ENCODE measurements at regions not wholly inside any gene's neighbourhood (a gene's known extent, or its start where the extent isn't known, plus 50 kb on each side); places are given as distances from the start of the nearest gene placed in this dataset.
"Not testable (repeated sequence)": the region's sequence is repeated elsewhere in the genome, so short reads cannot be mapped to it uniquely, and the experiment has no call there.

GRCh38 chr3:56926243-56926946 lies 124.6 kb upstream of the ARHGEF3 start:
- no peak for DNase-seq (ENCODE audit: low read depth, low spot score)

GRCh38 chr3:56924700-56925099 lies 123.0 kb upstream of the ARHGEF3 start:
- not testable (repeated sequence) for DNase-seq (ENCODE audit: low read depth, low spot score)

- DNase-seq (ENCODE audit: low read depth, low spot score) = no peak
Measured at GRCh38 chr3:56923526-56924224, 121.9 kb upstream of the ARHGEF3 start.

- no peak for DNase-seq (ENCODE audit: low read depth, low spot score)
Measured at GRCh38 chr3:56921573-56922453, 120.1 kb upstream of the ARHGEF3 start.

- DNase-seq (ENCODE audit: low read depth, low spot score) = no peak
Measured at GRCh38 chr3:56919797-56920195, 118.0 kb upstream of the ARHGEF3 start.

GRCh38 chr3:56919137-56919796 lies 117.5 kb upstream of the ARHGEF3 start:
- no peak for DNase-seq (ENCODE audit: low read depth, low spot score)

GRCh38 chr3:56918111-56918568 lies 116.4 kb upstream of the ARHGEF3 start:
- no peak for DNase-seq (ENCODE audit: low read depth, low spot score)

GRCh38 chr3:56917361-56918110 lies 115.8 kb upstream of the ARHGEF3 start:
- DNase-seq (ENCODE audit: low read depth, low spot score) = no peak

- no peak for DNase-seq (ENCODE audit: low read depth, low spot score)
Measured at GRCh38 chr3:56916716-56917360, 115.1 kb upstream of the ARHGEF3 start.

- DNase-seq (ENCODE audit: low read depth, low spot score) = no peak
Measured at GRCh38 chr3:56915966-56916586, 114.3 kb upstream of the ARHGEF3 start.

- no peak for DNase-seq (ENCODE audit: low read depth, low spot score)
Measured at GRCh38 chr3:56914646-56915045, 112.9 kb upstream of the ARHGEF3 start.

GRCh38 chr3:56911363-56911762 lies 109.6 kb upstream of the ARHGEF3 start:
- no peak for DNase-seq (ENCODE audit: low read depth, low spot score)

- no peak for DNase-seq (ENCODE audit: low read depth, low spot score)
Measured at GRCh38 chr3:56909349-56909748, 107.6 kb upstream of the ARHGEF3 start.

GRCh38 chr3:56908004-56908403 lies 106.3 kb upstream of the ARHGEF3 start:
- DNase-seq (ENCODE audit: low read depth, low spot score) = no peak

- DNase-seq (ENCODE audit: low read depth, low spot score) = no peak
Measured at GRCh38 chr3:56904552-56905215, 102.9 kb upstream of the ARHGEF3 start.

GRCh38 chr3:56903231-56903782 lies 101.6 kb upstream of the ARHGEF3 start:
- no peak for DNase-seq (ENCODE audit: low read depth, low spot score)

GRCh38 chr3:56902468-56903160 lies 100.9 kb upstream of the ARHGEF3 start:
- DNase-seq (ENCODE audit: low read depth, low spot score) = no peak

GRCh38 chr3:56900801-56901200 lies 99.1 kb upstream of the ARHGEF3 start:
- DNase-seq (ENCODE audit: low read depth, low spot score) = no peak

All from smooth muscle cell of the brain vasculature (primary cell).